NCI-H345 treated with DMSO at 0.1 percent for 48 hours (cell line): ENCODE measurements at regions not wholly inside any gene's neighbourhood (a gene's known extent, or its start where the extent isn't known, plus 50 kb on each side); places are given as distances from the start of the nearest gene placed in this dataset.

Experiments used
- DNase-seq: peaks from one replicate; lab custom pipeline; 2025; ENCODE audit not compliant: unreplicated experiment; lab: John Stamatoyannopoulos, UW

- DNase-seq, result no peak
These were observed 891.5 kb downstream of the TBC1D22A start for GRCh38 chr22:47653921-47654320.

- no peak for DNase-seq
These were observed 889.0 kb downstream of the TBC1D22A start for GRCh38 chr22:47651216-47651987.

GRCh38 chr22:47647720-47648119, 885.3 kb downstream of the TBC1D22A start:
- no peak for DNase-seq

DNA sequence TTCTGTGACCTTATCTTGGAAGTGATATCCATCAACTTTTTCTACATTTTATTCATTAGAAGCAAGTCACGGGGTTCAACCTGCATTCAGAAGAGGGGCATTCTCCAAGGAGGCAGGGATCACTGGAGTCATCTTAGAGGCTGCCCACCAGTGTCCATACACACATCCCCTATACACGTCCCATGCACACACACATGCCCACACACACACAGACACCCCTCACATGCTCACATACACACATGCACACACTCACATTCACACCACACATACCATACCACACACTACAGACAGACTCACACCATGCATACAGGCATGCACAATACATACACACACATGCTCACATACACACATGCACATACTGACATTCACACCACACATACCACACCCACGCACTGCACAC, 884.7 kb downstream of the TBC1D22A start:
- no peak for DNase-seq

DNA sequence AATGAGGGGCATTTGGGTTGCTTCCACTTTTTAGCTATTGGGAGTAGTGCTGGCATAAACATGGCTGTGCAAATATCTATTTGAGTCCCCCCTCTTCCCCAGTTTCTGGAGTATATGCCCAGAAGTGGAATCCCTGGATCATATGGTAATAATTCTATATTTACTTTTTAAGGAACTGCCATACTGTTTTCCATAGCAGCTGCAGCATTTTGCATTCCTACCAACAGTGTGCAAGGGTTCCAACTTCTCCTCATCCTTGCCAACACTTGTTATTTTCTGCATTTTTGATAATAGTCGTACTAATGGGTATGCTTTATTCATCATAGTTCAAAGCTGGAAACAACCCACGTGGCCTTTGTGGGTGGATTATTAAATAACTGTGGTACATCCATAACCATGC, 883.5 kb downstream of the TBC1D22A start:
- no peak for DNase-seq

DNA sequence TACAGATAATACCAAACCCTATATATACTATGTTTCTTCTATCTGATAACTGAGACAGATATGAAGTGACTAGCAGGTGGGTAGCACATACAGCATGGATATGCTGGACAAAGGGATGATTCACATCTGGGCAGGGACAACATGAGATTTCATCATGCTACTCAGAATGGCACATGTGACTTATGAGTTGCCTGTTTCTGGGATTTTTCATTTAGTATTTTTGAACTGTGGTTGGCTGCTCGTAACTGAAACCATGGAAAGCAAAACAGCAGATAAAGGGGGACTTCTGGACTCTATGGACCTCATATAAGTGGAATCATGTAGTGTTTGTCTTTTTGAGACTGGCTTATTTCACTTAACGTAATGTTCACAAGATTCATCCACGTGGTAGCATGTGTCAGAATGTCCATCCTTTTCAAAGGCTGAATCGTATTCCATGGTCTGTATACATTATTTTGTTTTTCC, 883.0 kb downstream of the TBC1D22A start:
- no peak for DNase-seq

DNA sequence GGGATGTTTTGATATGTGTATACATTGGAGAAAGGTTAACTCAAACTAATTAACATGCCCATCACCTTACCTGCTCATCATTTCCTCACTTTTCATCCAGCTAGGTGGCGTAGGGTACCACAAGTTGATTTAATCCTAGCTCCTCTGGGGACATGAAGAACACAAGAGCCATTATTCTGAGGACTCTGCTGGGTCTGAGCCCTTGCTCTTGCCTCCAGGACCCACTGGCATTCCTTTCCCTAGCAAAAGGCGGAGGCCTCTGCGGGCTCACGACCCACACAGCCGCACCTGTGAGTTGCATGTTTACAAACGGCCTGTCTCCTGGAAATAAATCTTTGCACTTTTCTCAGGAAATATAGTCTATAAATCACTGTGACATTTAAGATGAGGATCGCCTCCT, 871.9 kb downstream of the TBC1D22A start:
- no peak for DNase-seq

- DNase-seq, result no peak
These were observed 870.7 kb downstream of the TBC1D22A start for GRCh38 chr22:47633111-47633510.

- DNase-seq, result no peak
These were observed 870.3 kb downstream of the TBC1D22A start for GRCh38 chr22:47632701-47633100.

GRCh38 chr22:47631571-47632102, 869.2 kb downstream of the TBC1D22A start:
- no peak for DNase-seq

GRCh38 chr22:47630741-47631534, 868.5 kb downstream of the TBC1D22A start:
- DNase-seq, result no peak

DNA sequence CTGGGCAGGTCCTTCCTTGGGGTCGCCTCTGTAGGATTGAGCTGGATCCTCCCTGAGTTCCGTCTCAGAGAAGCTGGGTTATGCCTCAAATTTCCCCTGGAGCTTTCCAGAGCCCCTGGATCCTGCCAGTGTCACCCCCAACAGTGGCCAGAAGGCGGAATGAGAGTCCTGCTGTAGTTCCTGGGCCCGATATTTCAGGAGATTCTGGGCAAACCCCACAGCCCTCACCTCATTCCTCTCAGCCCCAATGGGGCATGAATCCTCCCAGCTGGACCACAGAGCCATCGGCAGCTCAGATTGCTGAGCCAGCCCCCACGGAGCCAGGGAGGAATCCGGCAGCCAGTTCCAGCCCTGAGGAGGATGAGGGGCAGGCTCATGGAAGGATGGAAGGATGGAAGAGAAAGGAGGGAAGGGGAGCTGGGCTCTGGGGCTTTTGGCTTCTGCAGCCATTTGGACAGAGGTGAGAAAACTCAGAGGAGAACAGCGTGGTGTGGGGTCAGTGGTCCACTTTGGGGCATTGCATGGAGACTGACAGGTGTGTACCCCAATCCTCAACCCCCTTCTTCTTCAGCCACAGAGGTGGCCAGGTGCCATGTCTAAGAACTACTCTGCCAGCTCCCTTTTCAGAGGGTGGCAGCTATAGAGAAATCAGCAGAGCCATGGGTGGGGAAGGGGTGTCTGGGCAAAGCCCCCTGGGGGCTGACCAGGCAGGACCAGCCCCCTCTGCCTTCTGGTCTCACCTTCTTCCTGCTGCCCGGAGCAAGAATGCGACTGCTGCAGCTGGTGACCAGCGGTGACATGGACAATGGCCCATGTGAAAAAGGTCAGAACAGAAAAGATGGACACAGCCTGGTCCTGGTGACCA, 867.6 kb downstream of the TBC1D22A start:
- DNase-seq, result no peak

DNA sequence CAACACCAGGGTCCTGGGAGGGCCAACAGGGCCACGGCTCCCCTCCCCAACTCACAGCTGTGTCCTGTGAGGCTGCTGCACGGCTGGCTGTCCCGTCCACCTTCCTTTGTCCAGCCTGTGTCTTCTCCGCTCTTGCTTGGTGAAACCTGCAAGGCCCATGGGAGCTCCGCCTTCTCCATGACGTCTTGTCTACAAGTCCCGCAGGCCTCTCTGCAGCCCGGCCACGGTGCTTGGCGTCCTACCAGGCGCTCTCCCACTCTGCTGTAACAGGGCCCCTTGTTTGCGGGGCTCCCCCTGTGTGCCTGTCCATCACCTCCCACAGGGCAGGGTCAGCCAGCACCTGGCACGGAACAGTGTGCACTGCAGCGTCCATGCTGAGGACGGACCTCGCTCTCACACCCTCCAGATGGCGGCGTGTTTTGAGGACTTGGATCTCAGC, 866.8 kb downstream of the TBC1D22A start:
- DNase-seq, result no peak

DNA sequence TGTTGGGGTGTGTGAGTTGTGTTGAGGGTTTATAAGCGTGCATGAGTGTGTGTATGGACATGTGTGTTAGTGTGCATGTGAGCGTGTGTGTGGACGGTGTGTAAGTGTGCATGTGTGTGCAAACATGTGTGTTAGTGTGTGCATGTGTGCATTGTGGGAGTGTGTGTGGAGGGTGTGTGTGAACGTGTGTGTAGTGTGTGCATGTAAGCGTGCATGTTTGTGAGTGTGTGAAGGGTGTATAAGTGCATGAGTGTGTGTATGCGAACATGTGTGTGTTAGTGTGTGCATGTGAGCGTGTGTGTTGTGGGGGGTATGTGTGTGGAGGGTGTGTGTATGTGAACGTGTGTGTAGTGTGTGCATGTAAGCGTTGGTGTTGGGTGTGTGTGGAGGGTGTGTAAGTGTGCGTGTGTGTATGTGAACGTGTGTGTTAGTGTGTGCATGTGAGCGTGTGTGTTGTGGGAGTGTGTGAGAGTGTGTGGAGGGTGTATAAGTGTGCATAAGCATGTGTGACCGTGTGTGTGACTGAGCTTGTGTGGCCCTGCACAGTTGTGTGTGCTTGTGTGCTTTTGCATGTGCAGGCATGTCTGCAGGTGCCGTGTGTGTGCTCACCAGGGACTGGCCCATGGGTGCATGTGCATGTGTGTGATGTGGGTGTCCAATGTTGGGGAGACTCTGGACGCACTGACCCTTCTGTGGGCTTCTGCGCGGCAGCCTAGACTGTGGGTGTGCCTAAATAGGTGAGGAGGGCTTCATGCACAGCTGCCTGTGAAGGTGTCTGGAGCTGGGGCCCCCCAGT, 866.2 kb downstream of the TBC1D22A start:
- no peak for DNase-seq

DNA sequence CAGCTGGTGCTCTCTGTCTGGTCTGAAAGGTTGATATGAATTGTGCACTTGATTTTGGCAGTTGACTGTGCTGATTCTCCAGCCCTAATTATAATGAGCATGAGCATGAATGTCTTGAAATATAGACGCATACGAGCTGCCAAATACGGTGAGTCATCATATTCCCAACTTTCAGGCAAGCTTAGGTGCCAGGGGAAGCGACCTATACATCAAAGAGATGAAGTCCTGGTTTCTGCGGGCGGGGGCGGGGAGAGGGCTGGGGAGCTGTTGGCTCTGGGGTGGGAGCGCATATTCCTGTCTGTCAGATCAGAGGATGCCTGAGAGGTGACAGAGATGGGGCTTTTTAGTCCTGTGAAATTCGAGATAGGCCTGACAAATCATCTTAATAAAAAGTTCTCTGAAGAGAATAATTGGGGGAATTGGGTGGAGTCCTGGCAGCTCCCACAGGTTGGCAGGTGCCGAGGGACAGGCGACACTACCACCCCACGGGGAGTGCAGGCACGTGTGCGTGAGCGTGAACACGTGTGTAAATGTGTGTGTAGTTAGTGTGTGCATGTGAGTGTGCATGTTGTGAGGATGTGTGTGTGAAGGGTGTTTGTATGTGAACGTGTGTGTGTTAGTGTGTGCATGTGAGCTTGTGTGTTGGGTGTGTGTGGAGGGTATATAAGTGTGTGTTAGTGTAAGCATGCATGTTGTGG, 865.3 kb downstream of the TBC1D22A start:
- DNase-seq, result no peak

DNA sequence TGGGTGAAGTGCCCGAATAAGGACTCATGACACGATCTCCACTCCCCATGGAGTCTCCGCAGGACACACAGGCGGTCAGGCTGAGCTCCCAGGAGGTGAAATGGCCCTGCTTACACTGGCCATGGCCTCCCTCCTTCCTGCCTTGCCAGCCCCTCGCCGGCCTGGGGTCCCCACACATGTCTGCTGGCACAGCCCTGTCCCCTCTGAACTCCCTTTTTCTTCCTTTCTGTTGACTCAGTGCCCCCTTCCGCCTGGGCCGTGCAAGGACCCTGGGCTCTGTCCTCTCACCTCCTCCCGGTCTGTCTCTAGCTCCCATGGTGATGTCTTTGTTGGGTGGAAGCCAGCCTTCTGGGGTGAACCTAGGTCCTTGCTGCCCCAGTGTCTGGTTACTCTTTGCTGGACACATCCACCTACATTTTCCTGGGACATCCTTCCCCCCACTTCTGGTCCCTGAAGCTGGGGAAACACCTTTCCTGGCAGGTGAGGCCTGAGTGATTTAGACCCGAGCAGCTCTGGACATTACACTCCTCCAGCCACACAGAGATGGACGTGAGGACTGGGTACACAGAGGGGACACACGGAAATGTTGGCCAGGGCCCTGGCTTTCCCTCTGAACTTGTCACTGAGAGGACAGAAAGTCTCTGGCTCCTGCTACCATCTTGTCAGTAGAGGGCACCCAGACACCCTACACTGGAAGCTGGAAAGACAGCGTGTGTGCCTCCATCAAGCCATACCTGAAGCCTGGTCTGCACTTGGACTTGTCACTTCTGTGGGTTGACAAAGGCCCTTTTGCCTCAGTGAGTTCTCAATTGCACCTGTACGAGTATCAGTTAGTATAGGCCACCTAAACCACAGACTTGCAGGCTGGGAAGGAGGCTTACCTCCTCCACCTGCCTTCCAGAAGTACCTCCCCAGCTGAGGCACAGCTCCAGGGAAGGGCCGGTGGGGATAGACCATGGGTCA, 864.3 kb downstream of the TBC1D22A start:
- DNase-seq, result no peak

DNA sequence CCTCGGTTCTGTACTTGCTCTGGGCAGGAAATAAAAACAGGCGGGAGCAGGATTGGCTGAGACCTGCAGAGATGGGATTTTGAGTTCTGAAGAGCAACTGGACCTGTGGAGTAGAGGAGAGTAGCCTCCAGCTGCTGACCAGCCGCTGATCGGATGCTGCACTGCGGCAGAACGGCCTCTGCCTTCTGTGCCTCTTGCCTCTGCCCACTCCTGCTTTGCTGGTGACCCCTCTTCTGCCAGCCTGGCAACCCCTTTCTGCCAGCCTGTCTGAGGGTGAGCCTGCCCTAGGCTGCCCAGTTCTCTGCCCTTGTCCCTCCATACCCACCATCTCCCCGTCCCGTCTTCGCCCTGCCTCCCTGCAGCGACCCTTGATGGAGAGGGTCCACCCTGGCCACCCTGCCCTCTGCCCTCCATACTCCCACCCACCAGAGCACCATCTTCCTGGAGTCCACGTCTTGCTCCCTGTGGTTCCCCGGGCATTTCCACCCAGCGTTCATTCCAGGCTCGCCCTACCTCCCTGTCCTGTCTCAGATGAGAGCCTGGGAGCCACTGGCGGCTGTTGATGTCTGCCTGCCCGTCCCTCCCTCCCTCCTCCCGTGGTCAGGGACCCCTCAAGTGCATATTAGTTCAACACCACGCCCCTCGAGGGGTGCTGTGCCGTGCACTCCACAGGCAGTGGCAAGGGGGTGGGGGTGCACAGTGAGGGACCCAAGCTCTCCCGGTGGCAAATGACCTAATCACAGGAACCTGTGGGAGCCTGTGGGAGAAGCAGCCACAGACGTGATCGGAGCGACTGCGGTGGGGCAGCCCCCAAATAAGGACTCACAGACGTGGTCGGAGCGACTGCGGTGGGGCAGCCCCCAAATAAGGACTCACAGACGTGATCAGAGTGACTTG, 863.3 kb downstream of the TBC1D22A start:
- DNase-seq, result no peak

- DNase-seq, result no peak
These were observed 862.5 kb downstream of the TBC1D22A start for GRCh38 chr22:47625013-47625385.
